GM21717 (cell line): ENCODE measurements at regions not wholly inside any gene's neighbourhood (a gene's known extent, or its start where the extent isn't known, plus 50 kb on each side); places are given as distances from the start of the nearest gene placed in this dataset.
"Not testable (repeated sequence)": the region's sequence is repeated elsewhere in the genome, so short reads cannot be mapped to it uniquely, and the experiment has no call there.

Experiments
- ATAC-seq: cut with Tn5 transposase; IDR thresholded peaks from one replicate; pipeline ENCODE4 v1.9.1; 2021; ENCODE audit warnings: mild to moderate bottlenecking, moderate library complexity; ENCODE audit not compliant: unreplicated experiment

GRCh38 chr10:30765022-30765615, 135.6 kb upstream of the LYZL2 start:
- ATAC-seq = no peak

- ATAC-seq = no peak
Measured at GRCh38 chr10:30763918-30764317, 134.4 kb upstream of the LYZL2 start.

GRCh38 chr10:30762620-30763019, 133.1 kb upstream of the LYZL2 start:
- ATAC-seq = no peak

GRCh38 chr10:30759423-30759822, 129.9 kb upstream of the LYZL2 start:
- ATAC-seq = no peak

GRCh38 chr10:30758338-30758737, 128.8 kb upstream of the LYZL2 start:
- ATAC-seq = no peak

- no peak for ATAC-seq
Measured at GRCh38 chr10:30756896-30757295, 127.3 kb upstream of the LYZL2 start.

GRCh38 chr10:30756151-30756550, 126.6 kb upstream of the LYZL2 start:
- ATAC-seq = no peak

GRCh38 chr10:30755441-30755953, 125.9 kb upstream of the LYZL2 start:
- no peak for ATAC-seq

GRCh38 chr10:30752481-30752881, 122.9 kb upstream of the LYZL2 start:
- ATAC-seq = no peak

GRCh38 chr10:30751678-30752331, 122.3 kb upstream of the LYZL2 start:
- ATAC-seq = no peak

- peak; percentile 52 for ATAC-seq
Measured at GRCh38 chr10:30750971-30751677, 121.6 kb upstream of the LYZL2 start.

- ATAC-seq = no peak
Measured at GRCh38 chr10:30749385-30749784, 119.8 kb upstream of the LYZL2 start.

GRCh38 chr10:30748152-30748973, 118.8 kb upstream of the LYZL2 start:
- ATAC-seq = no peak

GRCh38 chr10:30747633-30748032, 118.1 kb upstream of the LYZL2 start:
- no peak for ATAC-seq

GRCh38 chr10:30745953-30746352, 116.4 kb upstream of the LYZL2 start:
- ATAC-seq = no peak

GRCh38 chr10:30744106-30744505, 114.6 kb upstream of the LYZL2 start:
- ATAC-seq = no peak

- ATAC-seq = no peak
Measured at GRCh38 chr10:30743586-30743985, 114.0 kb upstream of the LYZL2 start.

- ATAC-seq = peak; percentile 82
Measured at GRCh38 chr10:30742471-30742870, 112.9 kb upstream of the LYZL2 start.

- ATAC-seq = not testable (repeated sequence)
Measured at GRCh38 chr10:30740774-30741173, 111.2 kb upstream of the LYZL2 start.

- ATAC-seq = no peak
Measured at GRCh38 chr10:30738416-30738815, 108.9 kb upstream of the LYZL2 start.

- ATAC-seq = no peak
Measured at GRCh38 chr10:30737931-30738391, 108.4 kb upstream of the LYZL2 start.
